ENCODE measurements at regions not wholly inside any gene's neighbourhood (a gene's known extent, or its start where the extent isn't known, plus 50 kb on each side); places are given as distances from the start of the nearest gene placed in this dataset.

- Histone ChIP-seq H3K4me2 (ENCODE audit: insufficient read depth, insufficient read length, low read length) (no peak overlapping the region), H3K4me1 (ENCODE audit: insufficient read depth, low read length) (no peaks in the 10 kb centered on the region), H3K9ac (ENCODE audit: extremely low read depth, insufficient read length, low read length) (no peak overlapping the region), H2AFZ (ENCODE audit: low read length) (no peak overlapping the region), H3K18ac (ENCODE audit: insufficient read length, low read depth, low read length) (no peak overlapping the region), H4K91ac (ENCODE audit: insufficient read length, low read depth, low read length) (no peak overlapping the region), H4K8ac (replicated peaks; ENCODE audit: insufficient read length, low read depth, low read length) (no peak overlapping the region), H2BK20ac (ENCODE audit: low read depth, low read length, poor library complexity, severe bottlenecking) (no peak overlapping the region), H2BK15ac (ENCODE audit: low read depth, low read length) (no peak overlapping the region), H3K27me3 (ENCODE audit: insufficient read depth, low read length) (no peaks in the 10 kb centered on the region), H4K5ac (ENCODE audit: insufficient read length, low read depth, low read length) (no peak overlapping the region), H3K23ac (ENCODE audit: insufficient read length, low read depth, low read length) (no peak overlapping the region), H3T11ph (ENCODE audit: low read length) (no peak overlapping the region), H2BK5ac (ENCODE audit: insufficient read length, low read length) (no peak overlapping the region), H3K23me2 (ENCODE audit: insufficient read length, low read depth, low read length, poor library complexity, severe bottlenecking) (no peaks in the 10 kb centered on the region), H3K79me2 (ENCODE audit: insufficient read depth, low read length) (no peaks in the 10 kb centered on the region), H3K14ac (ENCODE audit: insufficient read depth, low read length) (no peak overlapping the region), H2AK5ac (ENCODE audit: insufficient read length, low read length) (no peak overlapping the region), H2BK12ac (ENCODE audit: insufficient read length, low read depth, low read length) (no peak overlapping the region), H3K4ac (ENCODE audit: low read depth, low read length) (no peak overlapping the region), H2BK120ac (ENCODE audit: low read depth, low read length, poor library complexity, severe bottlenecking) (no peak overlapping the region), H3K79me1 (ENCODE audit: insufficient read depth, low read depth, low read length, poor library complexity, severe bottlenecking) (no peaks in the 10 kb centered on the region), H3K27ac (ENCODE audit: insufficient read length, low read depth, low read length) (no peak overlapping the region), H4K20me1 (ENCODE audit: control insufficient read depth, insufficient read depth, insufficient read length) (no peaks in the 10 kb centered on the region), H3K56ac (ENCODE audit: insufficient read length, low read depth, low read length) (no peak overlapping the region), H3K9me3 (ENCODE audit: control insufficient read depth, low read depth, low read length) (no peaks in the 10 kb centered on the region)
- peaks cover 6 to 7% of the 10 kb centered on the region in 2 experiments; a peak in 2 of 4 replicates for H3K4me1 Mint-ChIP-seq
- H3K36me3 Mint-ChIP-seq (ENCODE audit: insufficient read depth in 1 of 3, low read depth in 3 of 3) = peaks cover 0 to 3% (median 2%) of the 10 kb centered on the region in 3 experiments; a peak in 2 of 7 replicates
- WGBS (ENCODE audit: extremely low coverage, insufficient read length, low lambda C conversion rate) = no CpG with 5 or more reads among the region's 7 CpGs
- H3K27me3 Mint-ChIP-seq (ENCODE audit: low read depth) = no peaks in the 10 kb centered on the region
- H3K4me3 Mint-ChIP-seq = no peak overlapping the region
- no peak for DNase-seq
- no peak overlapping the region for H3K27ac Mint-ChIP-seq
- peaks cover 0 to 4% of the 10 kb centered on the region in 2 experiments; a peak in 3 of 5 replicates for H3K9me3 Mint-ChIP-seq
- no peak for TF ChIP-seq CTCF (conservative IDR thresholded peaks at IDR 0.05)
These were observed 313.0 kb downstream of the RDH14 start for GRCh38 chr2:18247282-18248110.
